ENCODE measurements at regions not wholly inside any gene's neighbourhood (a gene's known extent, or its start where the extent isn't known, plus 50 kb on each side); places are given as distances from the start of the nearest gene placed in this dataset.

DNA sequence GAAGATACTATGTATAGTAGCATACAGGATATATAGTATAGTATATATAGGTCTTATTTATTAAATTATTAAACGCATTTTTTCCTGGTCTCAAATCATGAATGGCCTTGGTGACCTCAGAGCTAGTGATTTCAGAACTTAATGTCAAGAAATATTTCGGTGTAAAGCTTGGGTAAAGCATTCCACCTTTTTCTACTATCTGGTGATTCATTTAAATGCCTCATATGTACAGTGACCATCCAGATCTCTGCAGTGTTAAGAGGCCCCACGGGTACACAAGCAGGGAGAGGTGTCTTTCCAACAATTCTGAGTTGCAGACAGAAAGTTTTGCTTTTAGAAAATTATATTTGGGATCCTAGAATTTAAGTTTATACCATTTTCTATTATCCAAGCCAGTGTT, 626.5 kb downstream of the PTPRC start:
- TF ChIP-seq, protein P1, sequence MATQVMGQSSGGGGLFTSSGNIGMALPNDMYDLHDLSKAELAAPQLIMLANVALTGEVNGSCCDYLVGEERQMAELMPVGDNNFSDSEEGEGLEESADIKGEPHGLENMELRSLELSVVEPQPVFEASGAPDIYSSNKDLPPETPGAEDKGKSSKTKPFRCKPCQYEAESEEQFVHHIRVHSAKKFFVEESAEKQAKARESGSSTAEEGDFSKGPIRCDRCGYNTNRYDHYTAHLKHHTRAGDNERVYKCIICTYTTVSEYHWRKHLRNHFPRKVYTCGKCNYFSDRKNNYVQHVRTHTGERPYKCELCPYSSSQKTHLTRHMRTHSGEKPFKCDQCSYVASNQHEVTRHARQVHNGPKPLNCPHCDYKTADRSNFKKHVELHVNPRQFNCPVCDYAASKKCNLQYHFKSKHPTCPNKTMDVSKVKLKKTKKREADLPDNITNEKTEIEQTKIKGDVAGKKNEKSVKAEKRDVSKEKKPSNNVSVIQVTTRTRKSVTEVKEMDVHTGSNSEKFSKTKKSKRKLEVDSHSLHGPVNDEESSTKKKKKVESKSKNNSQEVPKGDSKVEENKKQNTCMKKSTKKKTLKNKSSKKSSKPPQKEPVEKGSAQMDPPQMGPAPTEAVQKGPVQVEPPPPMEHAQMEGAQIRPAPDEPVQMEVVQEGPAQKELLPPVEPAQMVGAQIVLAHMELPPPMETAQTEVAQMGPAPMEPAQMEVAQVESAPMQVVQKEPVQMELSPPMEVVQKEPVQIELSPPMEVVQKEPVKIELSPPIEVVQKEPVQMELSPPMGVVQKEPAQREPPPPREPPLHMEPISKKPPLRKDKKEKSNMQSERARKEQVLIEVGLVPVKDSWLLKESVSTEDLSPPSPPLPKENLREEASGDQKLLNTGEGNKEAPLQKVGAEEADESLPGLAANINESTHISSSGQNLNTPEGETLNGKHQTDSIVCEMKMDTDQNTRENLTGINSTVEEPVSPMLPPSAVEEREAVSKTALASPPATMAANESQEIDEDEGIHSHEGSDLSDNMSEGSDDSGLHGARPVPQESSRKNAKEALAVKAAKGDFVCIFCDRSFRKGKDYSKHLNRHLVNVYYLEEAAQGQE (IDR thresholded peaks at IDR 0.05; ENCODE audit: insufficient read depth in 1 of 2, low read depth in 2 of 2, low read length in 2 of 2): no peak
- TF ChIP-seq POLR2AphosphoS5 (IDR thresholded peaks at IDR 0.05; ENCODE audit: low read depth, low read length) (no peak), SIN3A (IDR thresholded peaks at IDR 0.05; ENCODE audit: borderline replicate concordance, insufficient read depth, low read length) (no peak), TAF1 (IDR thresholded peaks at IDR 0.05; ENCODE audit: borderline replicate concordance, insufficient read depth, low read length) (no peak)

All from PFSK-1 (cell line).